NCI-H2107 treated with DMSO at 0.1 percent for 48 hours (cell line): ENCODE measurements at regions not wholly inside any gene's neighbourhood (a gene's known extent, or its start where the extent isn't known, plus 50 kb on each side); places are given as distances from the start of the nearest gene placed in this dataset.
"Not testable (repeated sequence)": the region's sequence is repeated elsewhere in the genome, so short reads cannot be mapped to it uniquely, and the experiment has no call there.

Source experiments
- DNase-seq: peaks from one replicate; lab custom pipeline; 2025; ENCODE audit not compliant: unreplicated experiment; lab: John Stamatoyannopoulos, UW

DNA sequence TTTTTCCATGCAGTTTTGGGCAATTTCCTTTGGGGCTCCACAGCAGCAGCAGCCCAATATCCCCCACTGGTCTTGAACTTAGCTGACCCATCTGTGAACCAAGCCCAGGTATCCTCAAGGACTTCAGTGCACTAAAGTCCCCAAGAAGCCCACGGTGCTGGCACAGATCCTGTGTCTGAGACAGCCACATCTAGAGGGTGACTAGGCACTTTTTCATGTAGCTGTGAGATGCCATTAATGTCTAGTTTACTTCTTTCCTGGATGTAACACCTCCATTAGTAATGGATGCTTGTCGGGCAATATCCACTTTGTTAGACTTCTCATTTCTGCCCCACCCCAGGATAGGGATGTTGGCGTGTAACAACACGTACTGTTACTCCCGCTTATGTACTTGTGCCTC is 117.9 kb downstream of the GPCPD1 start:
- DNase-seq: no peak

DNA sequence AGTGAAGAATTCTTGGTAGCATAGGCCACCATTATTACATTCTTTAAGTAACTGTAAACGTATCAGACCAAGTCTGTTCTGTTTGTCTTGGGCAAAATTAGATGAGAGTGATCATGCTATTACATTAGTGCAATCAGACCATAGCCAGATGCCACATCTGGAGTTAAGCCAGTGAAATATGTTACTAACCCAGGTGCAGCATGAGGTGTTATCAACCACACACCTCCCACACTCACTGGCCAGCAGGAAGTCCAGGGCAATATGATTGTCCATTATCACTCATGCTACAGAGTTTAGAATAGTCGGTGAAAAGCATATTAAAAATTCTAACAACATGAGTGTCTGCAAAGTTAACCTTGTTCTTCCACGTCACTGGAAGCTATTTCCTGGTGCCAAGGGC is 119.4 kb downstream of the GPCPD1 start:
- DNase-seq: no peak

DNA sequence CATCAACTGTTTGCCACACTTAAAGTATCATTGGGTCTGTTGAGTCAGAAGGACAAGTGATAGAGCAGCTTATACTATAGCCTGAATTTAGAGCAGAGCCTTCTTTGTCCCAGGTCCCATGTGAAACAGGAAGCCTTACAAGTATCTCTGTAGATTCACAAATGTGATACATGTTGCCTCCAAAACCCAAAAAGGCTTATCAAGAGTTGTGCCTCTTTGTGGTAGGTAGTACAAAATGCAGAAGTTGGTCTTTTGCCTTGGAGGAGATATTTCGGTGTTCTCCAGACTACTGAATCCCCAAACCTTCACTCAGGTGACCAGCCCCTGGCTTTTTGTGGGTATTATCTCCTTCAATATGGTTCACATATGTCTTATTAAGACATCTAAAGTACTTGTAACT is 121.2 kb downstream of the GPCPD1 start:
- no peak for DNase-seq

DNA sequence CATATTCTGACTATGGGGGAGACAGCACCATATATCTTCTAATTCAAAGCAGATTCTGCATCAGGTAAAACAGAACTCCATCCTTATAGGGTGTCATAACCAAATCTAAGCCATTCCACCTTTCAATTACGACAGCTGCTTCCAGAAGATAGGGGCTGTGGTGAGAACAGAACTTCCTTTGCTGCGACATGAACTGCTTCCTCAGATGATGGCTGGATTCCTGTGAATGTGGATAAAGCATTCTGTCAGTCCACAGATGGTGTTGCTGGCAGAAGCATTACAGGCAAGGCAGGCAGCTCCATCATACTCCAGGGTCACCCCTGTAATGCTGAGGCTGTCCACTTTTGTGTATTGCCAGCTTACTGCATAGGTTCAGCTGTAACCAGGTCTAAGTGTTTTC is 122.0 kb downstream of the GPCPD1 start:
- DNase-seq: no peak

DNA sequence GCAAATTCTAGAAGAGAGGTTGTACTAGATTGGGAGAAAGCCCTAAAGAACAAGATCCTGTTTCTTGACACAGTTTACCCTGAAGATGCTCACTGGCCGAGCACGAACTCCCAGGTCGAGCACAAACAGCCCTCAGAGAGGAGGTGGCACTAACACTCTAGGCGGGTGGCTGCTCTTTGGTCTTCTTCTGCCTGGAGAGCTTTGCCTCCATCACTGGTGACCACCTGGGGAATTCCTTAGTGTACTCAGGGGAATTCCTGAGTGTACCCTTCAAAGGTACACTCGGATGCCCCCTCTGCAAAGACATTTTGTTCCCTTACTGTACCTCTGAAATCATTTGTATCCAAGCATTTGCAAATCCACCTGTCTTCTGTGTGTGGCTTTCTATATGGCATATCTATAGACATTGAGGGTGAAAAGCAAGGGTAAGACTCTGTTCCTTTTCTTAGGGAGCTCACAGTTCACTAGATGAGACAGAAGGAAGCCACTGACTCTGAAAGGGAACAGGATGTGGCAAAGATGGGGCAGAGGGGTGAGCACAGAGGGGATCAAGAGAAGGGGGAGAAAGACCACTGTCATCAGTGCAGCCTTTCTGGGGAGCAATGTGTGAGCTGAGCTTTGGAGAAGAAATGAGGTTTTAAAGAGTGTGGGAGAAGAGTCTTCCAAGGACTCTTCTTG is 124.3 kb downstream of the GPCPD1 start:
- DNase-seq: no peak

DNA sequence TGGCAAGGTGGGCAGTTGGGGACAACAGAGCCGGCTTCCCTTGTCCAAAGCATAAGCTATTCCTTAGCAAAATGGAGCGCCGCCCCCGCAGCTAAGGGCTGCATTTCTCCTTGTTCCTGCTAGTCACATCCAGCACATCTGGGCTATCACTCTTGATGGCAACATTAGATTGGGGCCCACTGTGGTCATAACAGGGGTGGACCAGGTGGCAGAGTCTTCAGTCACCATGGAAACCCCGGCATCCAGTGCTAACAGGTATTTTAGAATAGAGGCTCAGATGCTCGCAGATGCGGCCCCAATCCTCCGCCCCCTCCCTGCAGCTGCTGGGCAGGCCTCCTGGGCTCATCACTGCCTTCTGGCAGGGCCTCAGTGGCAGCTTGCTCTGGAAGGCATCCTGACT is 125.9 kb downstream of the GPCPD1 start:
- no peak for DNase-seq

DNA sequence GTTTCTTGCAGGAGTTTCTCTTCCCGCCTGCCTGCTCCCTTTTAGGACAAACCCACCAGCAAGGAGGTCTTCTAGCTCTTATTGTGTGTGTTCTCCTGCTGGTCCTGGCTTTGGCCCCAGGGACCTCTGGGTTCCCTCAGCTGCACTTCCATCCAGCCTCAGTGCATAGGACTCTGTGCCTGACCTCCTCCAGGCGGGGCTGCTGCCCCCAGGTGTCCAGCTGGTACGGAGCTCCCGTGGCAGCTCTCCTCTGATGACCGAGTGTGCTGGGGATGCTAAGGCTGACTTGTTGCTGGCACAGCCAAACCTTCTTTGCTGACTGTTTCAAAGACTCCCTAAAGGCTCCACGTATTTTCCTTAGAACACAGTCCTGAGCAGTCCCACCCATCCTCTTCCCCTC is 126.5 kb downstream of the GPCPD1 start:
- DNase-seq: no peak

DNA sequence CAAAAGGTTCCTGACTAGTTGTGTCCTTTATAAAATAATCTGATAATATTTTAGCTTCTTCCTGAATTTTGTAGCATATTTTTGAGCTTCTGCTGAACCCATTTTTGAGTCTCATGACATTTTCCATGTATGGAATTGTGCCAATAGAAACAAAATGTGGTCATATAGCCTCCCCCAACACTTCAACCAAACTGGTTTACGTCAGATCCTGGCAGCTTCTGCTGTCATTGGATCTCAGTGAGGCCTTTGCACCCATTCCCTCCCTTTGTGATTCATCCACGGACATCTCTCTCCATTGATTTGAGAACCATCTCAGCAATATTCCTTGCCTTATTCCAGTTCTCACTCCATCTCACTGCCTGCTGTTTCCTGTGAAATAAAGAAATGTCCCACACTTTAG is 128.0 kb downstream of the GPCPD1 start:
- no peak for DNase-seq

DNA sequence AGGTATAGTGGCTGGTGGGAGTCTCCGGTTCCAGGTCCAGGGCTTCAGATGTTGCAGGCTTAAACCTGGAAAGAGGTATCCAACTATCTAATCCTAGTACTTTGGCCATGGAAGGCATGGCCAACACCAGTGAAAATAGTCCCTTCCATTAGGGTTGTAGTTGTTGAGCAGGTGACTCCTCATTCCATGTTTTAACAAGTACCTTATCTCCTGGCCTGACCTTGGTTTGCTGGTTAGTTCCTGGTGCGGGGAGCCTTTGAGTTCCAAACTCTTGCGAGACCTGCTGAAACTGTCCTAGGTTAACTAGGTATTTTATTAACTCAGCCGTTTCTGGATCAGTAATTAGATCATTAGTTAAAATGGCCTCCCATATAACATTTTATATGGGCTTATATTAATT is 128.9 kb downstream of the GPCPD1 start:
- no peak for DNase-seq

DNA sequence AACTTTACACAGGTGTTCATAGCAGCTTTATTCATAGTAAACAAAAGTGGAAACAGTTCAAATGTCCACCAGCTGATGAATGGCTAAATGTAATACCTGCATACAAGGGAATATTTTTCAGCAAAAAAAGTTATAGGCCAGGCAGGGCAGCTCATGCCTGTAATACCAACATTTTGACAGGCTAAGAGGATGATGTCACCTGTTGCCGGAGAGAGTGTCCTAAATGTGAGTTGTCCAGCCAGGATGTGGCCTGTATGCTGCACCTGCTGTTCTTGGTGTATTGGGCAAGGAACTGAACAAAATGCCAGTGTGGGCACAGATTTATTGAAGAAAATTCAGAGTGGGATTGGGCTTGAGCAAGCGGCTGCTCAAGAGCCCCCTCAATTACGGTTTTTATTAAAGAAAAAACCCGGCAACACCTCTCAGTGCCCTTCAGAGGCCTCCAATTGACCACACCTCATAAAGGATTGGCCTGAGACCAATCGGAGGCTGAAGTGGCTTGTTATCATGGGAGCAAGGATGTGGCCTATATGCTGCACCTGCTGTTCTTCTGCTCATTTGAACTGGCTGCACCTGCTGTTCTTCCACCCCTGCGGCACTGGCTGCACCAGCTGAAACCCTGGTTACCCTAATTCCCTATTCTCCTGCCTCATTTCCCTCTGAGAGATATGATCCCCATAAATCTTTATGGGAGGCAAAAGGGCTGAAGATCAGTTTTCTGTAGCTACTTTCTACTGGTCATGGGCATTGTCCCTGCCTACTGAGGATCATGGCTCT is 129.8 kb downstream of the GPCPD1 start:
- peak; percentile 82 for DNase-seq

DNA sequence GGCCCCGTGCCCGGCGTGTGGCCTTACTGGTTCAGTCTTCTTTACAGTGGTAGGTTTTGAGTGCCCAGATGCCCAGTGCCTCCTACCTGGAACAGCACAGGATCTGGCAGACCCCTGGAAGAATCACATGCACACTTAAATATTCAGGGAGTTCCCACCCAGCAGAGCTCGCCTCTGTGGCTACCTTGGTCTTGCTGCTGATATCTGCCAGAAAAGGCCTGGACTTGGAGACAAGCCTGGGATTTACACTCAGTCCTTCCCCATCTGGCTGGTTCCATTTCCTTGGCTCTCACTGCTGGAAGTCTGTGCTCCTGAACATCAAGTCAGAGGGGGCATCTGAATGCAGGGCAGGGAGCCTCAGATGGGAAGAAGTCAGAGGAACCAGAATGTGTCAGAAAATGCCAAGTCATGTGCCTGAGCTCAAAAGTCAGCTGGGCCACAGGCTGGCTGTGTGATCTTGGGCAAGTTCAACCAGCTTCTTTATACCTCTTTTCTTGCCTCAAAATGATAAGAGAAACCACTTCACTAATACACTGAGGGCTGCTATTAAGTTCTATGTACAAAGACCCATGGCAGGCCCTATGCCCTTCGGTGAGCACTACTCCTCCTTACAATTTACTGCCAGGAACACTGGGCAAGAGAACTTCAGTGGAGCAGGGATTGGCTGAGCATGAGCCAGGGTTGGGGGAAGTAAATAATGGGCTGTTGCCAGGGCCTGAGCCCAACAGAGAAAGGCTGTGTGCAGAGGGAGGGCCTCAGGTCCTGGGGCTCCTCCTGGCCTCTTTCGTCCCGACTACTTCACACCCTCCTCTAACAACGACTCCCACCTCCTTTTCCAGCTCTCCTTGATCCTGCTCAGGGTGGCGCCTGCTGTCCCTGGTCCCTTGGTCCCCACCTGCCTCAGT is 135.9 kb downstream of the GPCPD1 start:
- no peak for DNase-seq

DNA sequence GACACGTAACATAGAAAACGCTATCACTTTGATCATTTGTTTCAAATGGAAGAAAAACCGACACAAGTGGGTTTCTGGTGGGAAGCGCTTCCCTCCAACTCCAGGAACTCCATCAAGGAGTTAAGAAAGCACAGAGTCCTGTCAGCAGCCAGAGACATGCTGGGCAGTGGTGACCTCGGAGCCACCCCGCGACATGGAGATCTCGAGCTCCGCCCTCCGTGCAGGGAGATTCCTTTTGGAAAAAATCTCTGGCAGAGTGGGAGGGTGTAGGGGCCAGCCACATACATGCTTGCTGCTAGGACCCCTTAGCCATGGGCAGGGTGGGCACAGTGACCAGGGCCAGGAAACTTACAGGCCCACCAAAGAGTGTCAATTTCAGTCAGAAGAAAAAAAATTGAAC is 138.9 kb downstream of the GPCPD1 start:
- not testable (repeated sequence) for DNase-seq

DNA sequence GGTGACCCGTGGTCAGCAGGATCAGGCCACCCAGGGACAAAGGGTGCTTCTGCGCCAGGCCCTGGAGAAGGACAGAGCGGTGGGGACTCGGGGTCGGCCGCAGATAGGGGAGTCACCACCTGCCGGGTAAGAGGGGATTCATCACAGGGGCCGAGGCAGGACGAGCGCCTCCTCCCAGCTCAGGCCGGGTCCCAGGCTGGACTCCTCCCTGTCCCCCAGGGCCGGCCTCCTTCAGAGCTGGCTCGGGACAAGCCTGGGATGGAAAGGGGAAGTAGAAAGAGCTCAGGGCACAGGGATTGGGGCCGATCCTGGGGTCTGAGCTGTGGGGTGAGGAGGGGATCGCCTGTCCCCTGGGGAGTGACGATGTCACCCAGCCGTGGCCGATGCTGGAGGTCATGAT is 139.4 kb downstream of the GPCPD1 start:
- DNase-seq: no peak

DNA sequence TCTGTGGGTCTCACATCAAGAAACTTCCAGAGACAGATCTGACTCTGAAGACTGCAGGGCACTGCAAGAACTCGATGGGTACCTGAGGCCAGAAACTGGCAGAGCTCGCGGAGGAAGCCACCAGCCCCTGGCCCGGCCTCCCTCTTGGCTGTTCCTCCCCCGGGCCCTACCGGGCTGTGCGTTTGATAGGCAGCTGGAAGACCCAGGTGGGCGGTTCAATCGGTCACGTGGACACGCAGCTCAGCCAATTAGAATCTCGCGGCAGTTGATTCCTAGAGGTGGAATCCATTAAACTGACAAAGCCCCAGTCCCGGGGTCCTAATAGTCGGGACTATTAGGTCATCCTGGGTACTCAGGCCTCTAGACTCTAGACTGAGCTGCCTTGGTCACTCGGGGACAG is 139.9 kb downstream of the GPCPD1 start:
- DNase-seq: no peak

DNA sequence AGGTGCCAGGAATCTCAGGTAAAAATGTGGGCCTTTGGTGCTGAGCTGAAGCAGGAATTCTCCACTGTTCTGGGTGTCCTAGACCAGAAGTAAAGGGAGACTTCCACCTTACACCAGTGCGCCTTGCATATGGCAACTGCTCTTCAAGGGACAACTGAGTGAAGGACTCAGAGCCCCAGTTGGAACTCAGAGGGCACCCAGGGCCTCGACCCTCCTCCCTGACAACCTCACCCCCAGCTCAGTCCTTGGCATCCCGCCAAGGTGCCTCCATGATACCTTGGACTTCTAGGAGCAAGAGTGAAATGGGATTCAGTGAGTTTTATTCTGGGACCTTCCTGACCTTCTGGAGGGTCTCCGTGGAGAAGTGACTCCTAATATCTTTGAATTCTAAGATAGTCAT is 140.3 kb downstream of the GPCPD1 start:
- no peak for DNase-seq

DNA sequence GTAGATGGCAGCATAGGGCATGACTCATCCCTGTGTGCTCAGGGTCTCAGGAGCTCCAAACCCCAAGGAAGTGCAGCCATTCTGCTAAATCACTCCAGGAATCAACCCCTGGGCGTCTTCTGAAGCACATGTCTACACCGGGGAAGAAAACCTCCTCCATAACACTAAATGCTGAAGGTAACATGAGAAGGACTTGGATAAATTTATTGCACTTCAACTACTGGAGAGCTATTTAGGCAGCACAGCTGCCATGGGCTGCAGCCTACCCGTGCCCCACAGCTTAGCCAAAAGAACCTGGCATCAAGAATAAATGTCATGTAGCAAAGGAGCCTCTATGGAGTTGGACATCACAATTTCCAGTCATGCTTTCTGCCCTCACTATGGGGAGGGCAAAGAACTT is 141.7 kb downstream of the GPCPD1 start:
- DNase-seq: no peak

DNA sequence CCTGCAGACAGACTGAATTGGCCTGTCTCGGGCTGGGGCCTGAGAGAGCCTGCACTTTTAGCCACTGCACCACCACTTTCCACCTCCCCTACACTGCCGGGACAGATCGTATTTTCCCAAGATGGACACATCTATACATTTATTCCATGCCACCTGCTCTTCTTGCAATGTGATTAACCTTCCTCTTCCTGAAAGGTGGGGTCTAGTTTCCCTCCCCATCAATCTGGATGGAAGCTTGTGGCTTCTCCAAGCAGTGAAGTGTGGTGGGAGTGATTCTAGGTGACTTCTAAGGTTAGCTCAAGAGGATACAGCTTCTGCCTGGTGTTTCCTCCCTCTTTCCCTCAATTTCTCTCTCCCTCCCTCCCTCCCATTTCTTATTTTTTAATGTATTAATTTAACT is 143.7 kb downstream of the GPCPD1 start:
- no peak for DNase-seq

DNA sequence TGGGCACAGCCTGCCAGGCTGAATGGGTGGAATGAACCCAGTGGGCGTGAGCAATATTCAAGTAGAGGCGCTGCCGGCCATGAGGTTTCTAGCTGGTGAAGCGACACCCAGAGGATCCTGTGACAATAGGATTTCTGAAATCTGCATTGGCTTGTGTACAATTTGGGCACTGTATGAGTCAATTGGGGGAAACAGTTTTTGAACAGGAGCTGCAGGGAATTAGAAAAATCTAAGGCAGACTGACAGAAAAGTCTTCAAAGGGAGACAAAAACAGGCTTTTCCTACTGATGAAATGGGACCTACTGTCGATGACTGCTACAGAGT is 145.2 kb downstream of the GPCPD1 start:
- no peak for DNase-seq

DNA sequence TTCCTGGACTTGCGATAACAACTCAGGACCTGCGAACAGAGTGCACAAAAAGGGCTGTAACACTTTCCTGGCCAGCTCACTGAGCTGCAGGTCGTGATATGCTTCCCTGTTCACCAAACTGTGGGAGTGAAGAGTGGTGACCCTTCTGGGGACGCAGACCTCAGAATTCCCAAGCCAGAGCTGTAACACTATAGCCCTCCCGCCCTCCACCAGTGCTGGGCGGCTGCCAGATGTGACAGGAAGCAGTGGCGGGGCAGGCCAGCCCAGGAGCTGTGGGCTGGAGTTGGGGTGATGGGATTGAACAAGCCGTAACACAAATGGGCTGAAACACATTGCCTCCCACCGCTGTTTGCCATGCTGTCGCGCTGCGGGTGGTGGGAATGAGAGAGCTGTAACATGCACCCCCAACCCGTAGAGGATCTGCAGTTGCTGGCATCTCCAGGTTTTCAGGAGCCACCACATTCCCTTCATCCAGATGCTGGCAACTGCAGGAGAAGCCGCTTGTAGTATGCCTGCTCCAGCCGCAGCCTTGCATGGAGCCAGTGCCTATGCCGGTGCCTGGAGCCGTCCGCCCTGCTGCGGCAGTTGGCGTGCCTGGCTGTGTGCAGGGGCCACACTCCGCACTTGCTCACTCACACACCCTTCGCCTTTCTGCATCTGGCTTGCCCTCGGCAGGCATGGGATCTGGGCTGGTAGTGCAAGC is 145.8 kb downstream of the GPCPD1 start:
- DNase-seq: no peak

DNA sequence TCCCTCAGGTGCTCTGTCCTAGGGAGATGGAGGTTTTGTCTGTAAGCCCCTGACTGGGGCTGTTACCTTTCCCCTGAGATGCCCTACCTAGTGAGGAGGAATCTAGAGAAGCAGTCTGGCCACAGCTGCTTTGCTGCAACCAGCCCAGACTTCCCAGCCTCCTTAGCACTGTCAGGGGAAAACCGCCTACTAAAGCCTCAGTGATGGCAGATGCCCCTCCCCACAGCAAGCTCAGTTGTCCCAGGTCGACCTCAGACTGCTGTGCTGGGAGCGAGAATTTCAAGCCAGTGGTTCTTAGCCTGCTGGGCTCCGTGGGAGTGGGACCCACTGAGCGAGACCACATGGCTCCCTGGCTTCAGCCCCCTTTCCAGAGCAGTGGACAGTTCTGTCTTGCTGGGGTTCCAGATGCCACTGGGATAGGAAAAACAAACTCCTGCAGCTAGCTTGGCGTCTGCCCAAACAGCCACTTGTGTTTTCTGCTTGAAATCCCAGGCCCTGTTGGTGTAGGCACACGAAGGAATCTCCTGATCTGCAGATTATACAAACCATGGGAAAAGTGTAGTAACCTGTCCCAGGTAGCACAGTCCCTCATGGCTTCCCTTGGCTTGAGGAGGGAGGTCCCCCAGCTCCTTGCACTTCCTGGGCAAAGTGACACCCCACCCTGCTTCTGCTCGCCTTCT is 146.4 kb upstream of the PROKR2 start:
- no peak for DNase-seq

DNA sequence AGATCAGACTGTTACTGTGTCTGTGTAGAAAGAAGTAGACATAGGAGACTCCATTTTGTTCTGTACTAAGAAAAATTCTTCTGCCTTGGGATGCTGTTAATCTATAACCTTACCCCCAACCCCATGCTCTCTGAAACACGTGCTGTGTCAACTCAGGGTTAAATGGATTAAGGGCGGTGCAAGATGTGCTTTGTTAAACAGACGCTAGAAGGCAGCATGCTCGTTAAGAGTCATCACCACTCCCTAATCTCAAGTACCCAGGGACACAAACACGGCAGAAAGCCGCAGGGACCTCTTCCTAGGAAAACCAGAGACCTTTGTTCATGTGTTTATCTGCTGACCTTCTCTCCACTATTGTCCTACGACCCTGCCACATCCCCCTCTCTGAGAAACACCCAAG is 137.0 kb upstream of the PROKR2 start:
- DNase-seq: not testable (repeated sequence)
